GM23338 (cell line): ENCODE measurements at regions not wholly inside any gene's neighbourhood (a gene's known extent, or its start where the extent isn't known, plus 50 kb on each side); places are given as distances from the start of the nearest gene placed in this dataset.

ENCODE experiments used
- CREB1 ChIP-seq: fragments of 250-450 bp; sonication (Bioruptor Pico); IDR thresholded peaks from 2 replicates; pipeline ENCODE4 v1.5.0; 2020; ENCODE audit warnings: low read depth, mild to moderate bottlenecking, moderate library complexity
- CTCF ChIP-seq, 2 experiments: fragments of 200-600 bp in 1 of 2; sonication (generic) in 1 of 2; conservative IDR thresholded peaks; 2 replicates each; pipeline versions ENCODE4 v1.5.1 to v1.6.1; 2016 to 2017; ENCODE audit warnings: antibody characterized with exemption in 2 of 2, low read depth in 2 of 2, mild to moderate bottlenecking in 2 of 2, moderate library complexity in 1 of 2
- ETS1 ChIP-seq: IDR thresholded peaks from 2 replicates; pipeline ENCODE4 v1.6.1; 2016; ENCODE audit warnings: antibody characterized with exemption
- EZH2 ChIP-seq: fragments of 200-600 bp; sonication (generic); IDR thresholded peaks from one replicate; pipeline ENCODE4 v1.8.0; 2017; ENCODE audit warnings: antibody characterized with exemption, mild to moderate bottlenecking, low read depth; ENCODE audit not compliant: unreplicated experiment
- EZH2phosphoT487 ChIP-seq: fragments of 200-600 bp; sonication (generic); IDR thresholded peaks from one replicate; pipeline ENCODE4 v1.8.1; 2018; ENCODE audit warnings: antibody characterized with exemption; ENCODE audit not compliant: unreplicated experiment
- JUNB ChIP-seq: IDR thresholded peaks from one replicate; pipeline ENCODE4 v1.6.1; 2016; ENCODE audit warnings: antibody characterized with exemption; ENCODE audit not compliant: unreplicated experiment
- NANOG ChIP-seq: IDR thresholded peaks from 2 replicates; pipeline ENCODE4 v1.6.1; 2016; ENCODE audit warnings: antibody characterized with exemption, borderline replicate concordance
- POLR2AphosphoS5 ChIP-seq: IDR thresholded peaks from 2 replicates; pipeline ENCODE4 v1.6.1; 2016; ENCODE audit warnings: antibody characterized with exemption, low read depth
- REST ChIP-seq: IDR thresholded peaks from one replicate; pipeline ENCODE4 v1.6.1; 2018; ENCODE audit warnings: antibody characterized with exemption; ENCODE audit not compliant: unreplicated experiment
- STAT1 ChIP-seq: IDR thresholded peaks from one replicate; pipeline ENCODE4 v1.6.1; 2016; ENCODE audit warnings: antibody characterized with exemption; ENCODE audit not compliant: unreplicated experiment
- ZNF114 ChIP-seq: fragments of 250-450 bp; sonication (Bioruptor Pico); IDR thresholded peaks from 2 replicates; pipeline ENCODE4 v1.5.0; 2020; ENCODE audit warnings: mild to moderate bottlenecking, moderate library complexity
- ZNF331 ChIP-seq: fragments of 250-450 bp; sonication (Bioruptor Pico); IDR thresholded peaks from 2 replicates; pipeline ENCODE4 v1.5.0; 2020; ENCODE audit warnings: low read depth, mild to moderate bottlenecking, moderate library complexity
- ZNF462 ChIP-seq: fragments of 250-450 bp; sonication (Bioruptor Pico); IDR thresholded peaks from 2 replicates; pipeline ENCODE4 v1.5.0; 2020; ENCODE audit warnings: mild to moderate bottlenecking, moderate library complexity

GRCh38 chr3:101172516-101172915, 147.9 kb downstream of the IMPG2 start:
- TF ChIP-seq CTCF (conservative IDR thresholded peaks at IDR 0.05; ENCODE audit: low read depth in 2 of 2) (no peak), REST (no peak), POLR2AphosphoS5 (no peak), EZH2 (no peak), JUNB (no peak), ETS1 (no peak), ZNF114 (no peak), EZH2phosphoT487 (no peak), CREB1 (CRISPR knock-in tag) (no peak), STAT1 (no peak), ZNF331 (CRISPR knock-in tag) (no peak), NANOG (no peak), ZNF462 (CRISPR knock-in tag) (no peak)
